ENCODE measurements at regions not wholly inside any gene's neighbourhood (a gene's known extent, or its start where the extent isn't known, plus 50 kb on each side); places are given as distances from the start of the nearest gene placed in this dataset.

DNA sequence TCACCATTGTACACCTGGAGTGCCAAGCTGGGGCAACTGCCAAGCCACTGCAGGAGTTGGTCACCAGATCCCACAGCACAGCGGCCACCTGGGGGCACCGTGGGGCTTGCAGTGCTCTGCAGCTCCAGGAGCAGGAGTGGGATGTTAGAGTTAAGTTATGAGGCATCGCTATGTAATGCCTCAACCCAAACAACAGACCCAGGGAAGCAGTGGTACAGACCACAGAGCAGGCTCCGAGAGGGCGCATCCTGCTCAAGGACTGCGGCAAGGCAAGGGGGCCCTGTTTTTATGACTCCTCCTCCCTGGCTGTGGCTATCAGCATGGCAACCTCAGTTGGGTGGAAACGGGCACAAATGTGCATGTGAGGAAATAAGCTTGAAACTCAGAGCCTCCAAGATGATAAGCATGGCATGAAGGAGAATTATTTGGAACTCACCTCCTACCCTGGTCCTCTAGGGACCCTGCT is 63.1 kb downstream of the ARL6IP4 start:
- no peaks in the 10 kb centered on the region for H3K79me2 ChIP-seq (ENCODE audit: low read length)
- H3K4me1 ChIP-seq (ENCODE audit: low read length), result peaks cover 4% of the 10 kb centered on the region; the same call in 1 of the 2 replicates
- H2AFZ ChIP-seq (ENCODE audit: low read depth, low read length), result no peak overlapping the region
- no peak overlapping the region for H3K27ac ChIP-seq (ENCODE audit: low read length)
- no peaks in the 10 kb centered on the region for H3K9me3 ChIP-seq (ENCODE audit: insufficient read depth, low read length)
- peak overlapping the region; percentile 15; the same call in 1 of the 2 replicates for H3K4me2 ChIP-seq (ENCODE audit: low read length)
- no peak overlapping the region for H3K9ac ChIP-seq (ENCODE audit: low read length)
- H3K36me3 ChIP-seq (replicated peaks; ENCODE audit: low read depth, low read length), result no peaks in the 10 kb centered on the region
- no peaks in the 10 kb centered on the region; the same call in 1 of the 2 replicates for H3K27me3 ChIP-seq (ENCODE audit: low read depth, low read length)
- no peak overlapping the region for H3K4me3 ChIP-seq (ENCODE audit: low read length)
- no peaks in the 10 kb centered on the region for H4K20me1 ChIP-seq (ENCODE audit: insufficient read depth, low read length)
- TF ChIP-seq EZH2phosphoT487 (IDR thresholded peaks at IDR 0.05; ENCODE audit: low read depth), result no peak
- TF ChIP-seq, protein P1, sequence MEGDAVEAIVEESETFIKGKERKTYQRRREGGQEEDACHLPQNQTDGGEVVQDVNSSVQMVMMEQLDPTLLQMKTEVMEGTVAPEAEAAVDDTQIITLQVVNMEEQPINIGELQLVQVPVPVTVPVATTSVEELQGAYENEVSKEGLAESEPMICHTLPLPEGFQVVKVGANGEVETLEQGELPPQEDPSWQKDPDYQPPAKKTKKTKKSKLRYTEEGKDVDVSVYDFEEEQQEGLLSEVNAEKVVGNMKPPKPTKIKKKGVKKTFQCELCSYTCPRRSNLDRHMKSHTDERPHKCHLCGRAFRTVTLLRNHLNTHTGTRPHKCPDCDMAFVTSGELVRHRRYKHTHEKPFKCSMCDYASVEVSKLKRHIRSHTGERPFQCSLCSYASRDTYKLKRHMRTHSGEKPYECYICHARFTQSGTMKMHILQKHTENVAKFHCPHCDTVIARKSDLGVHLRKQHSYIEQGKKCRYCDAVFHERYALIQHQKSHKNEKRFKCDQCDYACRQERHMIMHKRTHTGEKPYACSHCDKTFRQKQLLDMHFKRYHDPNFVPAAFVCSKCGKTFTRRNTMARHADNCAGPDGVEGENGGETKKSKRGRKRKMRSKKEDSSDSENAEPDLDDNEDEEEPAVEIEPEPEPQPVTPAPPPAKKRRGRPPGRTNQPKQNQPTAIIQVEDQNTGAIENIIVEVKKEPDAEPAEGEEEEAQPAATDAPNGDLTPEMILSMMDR (IDR thresholded peaks at IDR 0.05; ENCODE audit: low read depth, low read length), result peak; percentile 88

DNA sequence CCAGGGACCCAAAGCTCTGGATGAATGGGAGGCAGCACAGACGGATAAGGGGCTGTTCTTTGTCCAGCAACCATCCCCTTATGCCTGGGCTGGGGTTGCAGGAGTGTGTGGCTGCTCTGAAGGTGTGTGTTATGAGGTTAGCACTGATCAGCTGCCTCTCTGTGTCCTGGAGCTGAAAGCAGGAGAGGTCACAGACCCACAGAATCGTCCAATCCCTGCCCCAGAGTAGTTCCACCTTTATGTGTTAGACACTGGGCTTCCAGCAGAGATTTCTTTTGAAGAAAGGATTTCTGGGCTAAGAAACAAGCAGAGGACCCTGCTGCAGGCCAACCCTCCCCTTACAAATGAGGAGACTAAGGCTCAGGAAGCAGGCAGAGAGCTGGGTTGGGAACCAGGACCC is 62.4 kb downstream of the ARL6IP4 start:
- Histone ChIP-seq H3K4me2 (ENCODE audit: low read length) (no peak overlapping the region), H4K20me1 (ENCODE audit: insufficient read depth, low read length) (no peaks in the 10 kb centered on the region), H3K27ac (ENCODE audit: low read length) (no peak overlapping the region)

DNA sequence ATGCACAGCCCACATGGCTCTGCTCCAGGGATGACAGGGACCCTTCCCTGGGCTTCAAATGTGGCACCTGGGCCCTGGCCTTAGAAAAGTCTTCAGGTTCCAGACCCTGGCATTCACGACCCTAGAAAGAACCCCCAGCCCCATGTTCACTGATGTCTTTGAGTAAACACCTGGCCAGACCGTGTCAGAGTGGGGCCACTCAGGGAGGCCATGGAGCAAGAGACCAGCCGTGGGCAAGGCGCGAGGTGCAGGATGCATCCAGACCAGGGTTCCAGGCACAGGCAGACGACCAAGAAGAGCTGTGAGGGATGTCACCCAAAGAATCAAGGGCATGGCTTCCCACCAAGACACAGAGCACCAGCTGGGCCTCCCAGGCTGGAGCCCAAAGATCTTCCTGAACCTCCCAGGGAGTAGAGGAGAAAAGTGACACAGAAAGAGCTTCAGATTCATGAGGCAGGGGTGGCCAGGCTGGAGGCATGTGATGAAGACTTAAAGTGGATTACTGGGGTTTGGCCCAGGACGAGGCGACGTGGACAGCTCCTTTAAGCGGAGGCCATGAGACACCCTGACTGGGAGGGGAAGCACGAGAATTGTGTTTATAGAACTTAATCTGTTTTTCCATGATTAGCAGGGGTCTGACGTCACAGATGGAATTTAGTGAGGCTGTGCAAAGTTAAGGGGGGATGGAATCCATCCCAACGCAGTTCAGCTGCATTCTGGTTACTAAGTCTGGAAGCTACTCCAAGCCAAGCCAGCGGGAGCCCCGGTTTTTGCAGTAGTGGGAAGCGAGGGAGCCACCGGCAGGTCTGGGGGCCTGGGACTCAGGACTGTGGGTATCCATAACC is 61.6 kb downstream of the ARL6IP4 start:
- Histone ChIP-seq H3K27ac (ENCODE audit: low read length) (no peak overlapping the region), H3K27me3 (ENCODE audit: low read depth, low read length) (no peaks in the 10 kb centered on the region; the same call in 1 of the 2 replicates), H4K20me1 (ENCODE audit: insufficient read depth, low read length) (no peaks in the 10 kb centered on the region), H3K9me3 (ENCODE audit: insufficient read depth, low read length) (no peaks in the 10 kb centered on the region), H3K4me1 (ENCODE audit: low read length) (peaks cover 4% of the 10 kb centered on the region; the same call in 1 of the 2 replicates), H3K4me3 (ENCODE audit: low read length) (no peak overlapping the region), H3K4me2 (ENCODE audit: low read length) (no peak overlapping the region), H2AFZ (ENCODE audit: low read depth, low read length) (no peak overlapping the region), H3K79me2 (ENCODE audit: low read length) (no peaks in the 10 kb centered on the region), H3K36me3 (replicated peaks; ENCODE audit: low read depth, low read length) (no peaks in the 10 kb centered on the region), H3K9ac (ENCODE audit: low read length) (no peak overlapping the region)
- no peak for TF ChIP-seq EZH2phosphoT487 (IDR thresholded peaks at IDR 0.05; ENCODE audit: low read depth)
- TF ChIP-seq, protein P1 (IDR thresholded peaks at IDR 0.05; ENCODE audit: low read depth, low read length), result no peak

More for the DNA sequence above, 62.4 kb downstream of the ARL6IP4 start:
- TF ChIP-seq, protein P1 (IDR thresholded peaks at IDR 0.05; ENCODE audit: low read depth, low read length), result no peak
- no peak for TF ChIP-seq EZH2phosphoT487 (IDR thresholded peaks at IDR 0.05; ENCODE audit: low read depth)
- Histone ChIP-seq H3K9me3 (ENCODE audit: insufficient read depth, low read length) (no peaks in the 10 kb centered on the region), H3K36me3 (replicated peaks; ENCODE audit: low read depth, low read length) (no peaks in the 10 kb centered on the region), H2AFZ (ENCODE audit: low read depth, low read length) (no peak overlapping the region), H3K27me3 (ENCODE audit: low read depth, low read length) (no peaks in the 10 kb centered on the region; the same call in 1 of the 2 replicates), H3K79me2 (ENCODE audit: low read length) (no peaks in the 10 kb centered on the region), H3K4me1 (ENCODE audit: low read length) (peaks cover 4% of the 10 kb centered on the region; the same call in 1 of the 2 replicates), H3K9ac (ENCODE audit: low read length) (no peak overlapping the region), H3K4me3 (ENCODE audit: low read length) (no peak overlapping the region)

DNA sequence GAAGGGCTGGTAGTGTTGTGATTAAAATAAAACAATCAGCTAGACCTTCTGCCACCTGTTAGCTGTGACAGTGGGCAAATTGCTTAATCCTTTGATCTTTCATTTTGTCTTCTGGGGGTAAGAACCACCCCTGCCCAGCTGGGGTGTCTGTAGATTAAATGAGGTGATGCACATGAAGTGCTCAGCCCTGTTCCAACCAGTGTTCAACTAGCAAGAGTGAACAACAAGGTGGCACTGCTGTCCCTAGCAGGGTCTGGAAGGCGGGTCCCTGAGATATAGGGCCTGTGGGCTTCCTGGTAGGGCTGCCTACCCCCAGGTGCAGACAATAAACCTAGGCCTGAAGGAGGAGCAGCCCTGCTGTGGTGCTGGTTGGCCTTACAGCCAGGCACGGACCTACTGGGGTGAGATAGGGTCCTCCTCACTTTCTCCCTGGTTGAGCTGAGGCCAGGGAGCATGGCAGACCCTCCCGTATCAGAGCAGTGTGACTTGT is 60.6 kb downstream of the ARL6IP4 start:
- Histone ChIP-seq H2AFZ (ENCODE audit: low read depth, low read length) (no peak overlapping the region), H3K4me1 (ENCODE audit: low read length) (peaks cover 4% of the 10 kb centered on the region; the same call in 1 of the 2 replicates), H4K20me1 (ENCODE audit: insufficient read depth, low read length) (no peaks in the 10 kb centered on the region), H3K27ac (ENCODE audit: low read length) (no peak overlapping the region), H3K79me2 (ENCODE audit: low read length) (no peaks in the 10 kb centered on the region), H3K9me3 (ENCODE audit: insufficient read depth, low read length) (no peaks in the 10 kb centered on the region), H3K27me3 (ENCODE audit: low read depth, low read length) (no peaks in the 10 kb centered on the region; the same call in 1 of the 2 replicates), H3K36me3 (replicated peaks; ENCODE audit: low read depth, low read length) (no peaks in the 10 kb centered on the region), H3K4me2 (ENCODE audit: low read length) (no peak overlapping the region), H3K9ac (ENCODE audit: low read length) (no peak overlapping the region), H3K4me3 (ENCODE audit: low read length) (no peak overlapping the region)
- TF ChIP-seq, protein P1 (IDR thresholded peaks at IDR 0.05; ENCODE audit: low read depth, low read length), result no peak
- TF ChIP-seq EZH2phosphoT487 (IDR thresholded peaks at IDR 0.05; ENCODE audit: low read depth), result no peak

Measured in OCI-LY3 (cell line).